22Rv1 (cell line): ENCODE measurements at regions not wholly inside any gene's neighbourhood (a gene's known extent, or its start where the extent isn't known, plus 50 kb on each side); places are given as distances from the start of the nearest gene placed in this dataset.
"Not testable (repeated sequence)": the region's sequence is repeated elsewhere in the genome, so short reads cannot be mapped to it uniquely, and the experiment has no call there.

Experiments used
- H3K27ac ChIP-seq: fragments of 450-650 bp; 2 replicates; pipeline ENCODE4 v1.5.1; 2017
- ZFX ChIP-seq: fragments of 450-650 bp; IDR thresholded peaks from 2 replicates; pipeline ENCODE4 v1.6.1; 2017; ENCODE audit warnings: antibody characterized with exemption, borderline replicate concordance
- TF ChIP-seq, protein P1 (sequence below): fragments of 450-650 bp; IDR thresholded peaks from 2 replicates; pipeline ENCODE4 v1.5.1; 2017; ENCODE audit warnings: mild to moderate bottlenecking

DNA sequence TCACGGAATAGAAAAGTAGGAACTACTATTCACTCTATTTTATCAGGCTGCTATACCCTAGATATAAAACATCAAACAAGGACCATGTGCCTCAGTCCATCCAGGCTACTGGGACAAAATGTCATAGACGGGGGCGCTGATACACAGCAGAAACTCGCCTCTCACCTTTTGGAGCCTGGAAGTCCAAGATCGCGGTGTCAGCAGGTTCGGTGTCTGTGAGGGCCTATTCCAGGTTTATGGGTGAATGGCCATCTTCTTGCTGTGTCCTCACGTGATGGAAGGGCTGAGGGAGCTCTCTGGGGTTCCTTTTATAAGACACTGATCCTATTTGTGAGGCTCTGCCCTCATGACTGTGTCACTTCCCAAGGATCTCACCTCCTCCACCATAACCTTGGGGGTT is 89.5 kb downstream of the DLL1 start:
- no peak for TF ChIP-seq ZFX
- TF ChIP-seq, protein P1, sequence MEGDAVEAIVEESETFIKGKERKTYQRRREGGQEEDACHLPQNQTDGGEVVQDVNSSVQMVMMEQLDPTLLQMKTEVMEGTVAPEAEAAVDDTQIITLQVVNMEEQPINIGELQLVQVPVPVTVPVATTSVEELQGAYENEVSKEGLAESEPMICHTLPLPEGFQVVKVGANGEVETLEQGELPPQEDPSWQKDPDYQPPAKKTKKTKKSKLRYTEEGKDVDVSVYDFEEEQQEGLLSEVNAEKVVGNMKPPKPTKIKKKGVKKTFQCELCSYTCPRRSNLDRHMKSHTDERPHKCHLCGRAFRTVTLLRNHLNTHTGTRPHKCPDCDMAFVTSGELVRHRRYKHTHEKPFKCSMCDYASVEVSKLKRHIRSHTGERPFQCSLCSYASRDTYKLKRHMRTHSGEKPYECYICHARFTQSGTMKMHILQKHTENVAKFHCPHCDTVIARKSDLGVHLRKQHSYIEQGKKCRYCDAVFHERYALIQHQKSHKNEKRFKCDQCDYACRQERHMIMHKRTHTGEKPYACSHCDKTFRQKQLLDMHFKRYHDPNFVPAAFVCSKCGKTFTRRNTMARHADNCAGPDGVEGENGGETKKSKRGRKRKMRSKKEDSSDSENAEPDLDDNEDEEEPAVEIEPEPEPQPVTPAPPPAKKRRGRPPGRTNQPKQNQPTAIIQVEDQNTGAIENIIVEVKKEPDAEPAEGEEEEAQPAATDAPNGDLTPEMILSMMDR: no peak
- H3K27ac ChIP-seq: no peak overlapping the region

DNA sequence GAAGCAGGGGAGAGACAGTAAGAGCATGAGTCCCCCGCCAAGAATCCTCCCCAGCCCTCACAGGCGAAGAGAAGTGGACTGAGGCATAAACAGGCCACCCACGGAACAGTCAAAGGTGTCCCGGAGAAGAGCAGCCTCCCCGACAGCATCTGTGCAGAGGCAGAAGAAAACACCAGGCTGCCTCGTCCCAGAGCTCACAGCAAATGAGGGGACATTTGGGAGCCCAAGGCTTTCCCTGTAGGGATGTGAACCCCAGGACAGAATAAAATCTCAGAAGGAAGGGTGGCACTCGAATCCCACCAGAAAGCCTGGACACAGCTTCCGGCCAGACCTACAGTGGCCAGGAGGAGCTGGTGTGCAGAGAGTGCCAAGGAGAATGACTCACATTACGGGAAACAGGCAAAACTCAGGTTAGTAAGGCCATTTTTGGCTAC is 90.4 kb downstream of the DLL1 start:
- TF ChIP-seq, protein P1: no peak
- no peak for TF ChIP-seq ZFX
- no peak overlapping the region for H3K27ac ChIP-seq

DNA sequence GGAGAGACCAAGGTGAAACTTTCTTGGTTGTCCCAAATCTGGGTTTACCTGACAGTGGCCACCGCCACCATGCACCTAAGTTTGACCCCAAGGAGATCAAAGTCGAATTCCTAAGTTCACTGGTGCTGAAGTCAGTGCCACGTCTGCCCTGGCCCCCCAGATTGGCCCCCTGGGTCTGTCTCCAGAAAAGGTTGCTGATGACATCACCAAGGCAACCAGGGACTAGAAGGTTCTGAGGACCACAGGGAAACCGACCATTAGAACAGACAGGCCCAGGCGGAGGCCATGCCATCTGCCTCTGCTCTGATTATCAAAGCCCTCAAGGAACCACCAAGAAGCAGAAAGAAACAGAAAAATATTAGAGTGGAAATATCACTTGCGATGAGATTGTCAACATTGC is 91.2 kb downstream of the DLL1 start:
- H3K27ac ChIP-seq: no peak overlapping the region
- no peak for TF ChIP-seq ZFX
- TF ChIP-seq, protein P1: no peak

DNA sequence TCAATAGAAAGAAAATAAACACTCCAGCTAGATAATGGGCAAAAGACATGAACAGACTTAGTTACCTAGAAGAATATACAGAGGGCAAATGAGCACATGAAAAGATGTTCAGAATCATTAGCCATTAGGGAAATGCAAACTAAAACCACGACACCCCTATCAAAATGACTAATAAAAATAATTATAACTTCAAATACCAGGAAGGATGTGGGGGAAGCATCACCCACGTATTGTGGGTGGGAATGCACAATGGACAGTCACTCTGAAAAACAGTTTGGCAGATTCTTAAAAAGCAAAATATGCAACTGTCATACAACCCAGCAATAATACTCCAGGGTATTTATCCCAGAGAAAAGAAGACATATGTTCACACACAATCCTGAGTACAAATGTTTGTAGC is 92.6 kb downstream of the DLL1 start:
- TF ChIP-seq, protein P1: no peak
- TF ChIP-seq ZFX: no peak
- H3K27ac ChIP-seq: no peak overlapping the region

DNA sequence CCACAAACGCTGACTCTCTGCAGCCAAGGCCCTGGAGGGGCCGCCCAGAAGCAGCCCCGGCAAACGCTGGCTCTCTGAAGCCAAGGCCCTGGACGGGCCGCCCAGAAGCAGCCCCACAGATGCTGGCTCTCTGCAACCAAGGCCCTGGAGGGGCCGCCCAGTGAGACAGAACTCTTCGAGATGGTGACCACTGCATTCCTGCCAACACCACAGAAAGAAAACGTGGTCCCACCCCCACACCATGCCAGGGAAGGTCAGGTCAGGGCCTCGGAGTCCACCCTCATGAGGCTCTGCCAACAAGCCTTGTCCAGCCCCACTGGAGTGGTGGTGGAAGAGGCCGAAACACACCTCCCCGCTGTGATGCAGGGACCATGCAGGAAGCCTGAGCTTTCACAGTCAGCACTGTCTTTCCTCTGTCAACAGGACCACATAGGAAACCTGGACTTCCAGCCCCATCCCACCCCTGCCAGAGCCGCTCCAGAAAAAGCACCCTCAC is 97.5 kb downstream of the DLL1 start:
- no peak for TF ChIP-seq ZFX
- TF ChIP-seq, protein P1: no peak

DNA sequence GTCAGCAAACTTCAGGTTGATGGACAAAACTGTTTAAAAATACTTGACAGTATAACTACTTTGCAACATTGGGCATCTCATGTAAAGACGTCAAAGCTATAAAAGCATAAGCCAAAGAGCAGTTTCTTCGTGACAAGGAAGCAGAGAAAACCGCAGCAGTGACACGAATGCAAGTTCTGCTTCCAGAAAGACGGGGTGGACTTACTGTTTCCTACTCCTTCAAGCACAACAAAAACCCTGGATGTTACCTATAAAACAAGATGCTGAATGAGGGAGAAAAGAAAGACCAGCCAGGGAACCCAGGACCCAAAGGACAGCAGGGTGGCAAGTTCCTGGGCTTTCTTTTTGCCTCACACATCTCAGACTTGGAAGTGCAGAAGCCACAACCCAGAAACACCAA is 98.0 kb downstream of the DLL1 start:
- H3K27ac ChIP-seq: no peak overlapping the region
- TF ChIP-seq ZFX: no peak
- TF ChIP-seq, protein P1: no peak

More for the DNA sequence above, 97.5 kb downstream of the DLL1 start:
- H3K27ac ChIP-seq: no peak overlapping the region

DNA sequence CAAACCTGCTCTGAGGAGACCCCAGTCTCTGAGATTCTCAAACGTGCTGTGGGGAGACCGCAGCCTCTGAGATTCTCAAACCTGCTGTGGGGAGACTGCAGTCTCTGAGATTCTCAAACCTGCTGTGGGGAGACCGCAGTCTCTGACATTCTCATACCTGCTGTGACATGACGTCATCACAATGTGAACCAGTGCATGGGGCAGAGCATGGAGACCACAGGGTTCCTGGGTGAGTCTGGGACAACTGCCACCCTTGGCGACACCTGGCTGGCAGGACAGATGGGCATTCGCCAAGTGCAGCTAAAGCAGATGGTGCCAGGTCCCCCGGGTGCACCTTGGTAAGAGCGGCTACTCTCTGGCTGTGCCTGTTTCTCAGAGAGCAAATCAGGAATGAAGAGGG is 98.8 kb downstream of the DLL1 start:
- not testable (repeated sequence) for H3K27ac ChIP-seq

DNA sequence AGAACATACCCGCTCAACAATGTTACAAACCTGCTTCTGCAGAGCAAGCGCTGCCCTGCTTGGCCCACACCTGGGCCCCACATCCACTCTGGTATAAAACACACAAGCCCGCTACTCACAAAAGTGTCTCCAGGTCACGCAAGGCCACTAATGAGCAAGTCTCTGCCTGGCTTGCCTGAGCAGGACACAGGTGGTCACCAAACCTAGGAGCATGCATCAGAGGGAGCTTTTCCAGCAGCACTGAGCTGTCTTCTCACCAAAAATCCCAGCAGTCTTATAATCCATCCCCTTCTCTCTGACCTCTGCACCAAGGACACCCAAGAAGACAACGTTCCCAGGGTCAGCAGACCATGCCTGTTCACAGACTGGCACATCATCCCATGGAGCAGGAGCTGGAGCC is 100.8 kb downstream of the DLL1 start:
- no peak overlapping the region for H3K27ac ChIP-seq
- no peak for TF ChIP-seq ZFX
- TF ChIP-seq, protein P1: no peak
